ENCODE measurements at regions not wholly inside any gene's neighbourhood (a gene's known extent, or its start where the extent isn't known, plus 50 kb on each side); places are given as distances from the start of the nearest gene placed in this dataset.

- intact Hi-C loops (cut with DNase I), result no loop called here
- no peak overlapping the region for H3K4me3 ChIP-seq
- no peaks in the 10 kb centered on the region for H3K9me3 ChIP-seq
- DNase-seq (no peak), ATAC-seq (no peak)
- no peaks in the 10 kb centered on the region for H3K36me3 ChIP-seq
- TF ChIP-seq CTCF (IDR thresholded peaks at IDR 0.05), result no peak
- no peak overlapping the region for H3K27ac ChIP-seq
- no peaks in the 10 kb centered on the region for H3K4me1 ChIP-seq
- H3K27me3 ChIP-seq, result peaks cover 60% of the 10 kb centered on the region
Measured at GRCh38 chr20:57073402-57073801, 193.0 kb downstream of the BMP7 start.

GRCh38 chr20:57074386-57074785 is 192.1 kb downstream of the BMP7 start:
- Histone ChIP-seq H3K4me1 (no peaks in the 10 kb centered on the region), H3K9me3 (peaks cover 9% of the 10 kb centered on the region), H3K27ac (no peak overlapping the region), H3K27me3 (peaks cover 53% of the 10 kb centered on the region), H3K4me3 (no peak overlapping the region), H3K36me3 (no peaks in the 10 kb centered on the region)
- no peak for ATAC-seq
- intact Hi-C loops (cut with DNase I), result no loop called here
- no peak for TF ChIP-seq CTCF (IDR thresholded peaks at IDR 0.05)
- DNase-seq, result peak; percentile 57

- intact Hi-C loops (cut with DNase I), result no loop called here
- Histone ChIP-seq H3K36me3 (no peaks in the 10 kb centered on the region), H3K27ac (no peak overlapping the region), H3K9me3 (peaks cover 9% of the 10 kb centered on the region), H3K27me3 (peaks cover 46% of the 10 kb centered on the region), H3K4me1 (no peaks in the 10 kb centered on the region), H3K4me3 (no peak overlapping the region)
- ATAC-seq (no peak), DNase-seq (no peak)
- TF ChIP-seq CTCF (IDR thresholded peaks at IDR 0.05), result no peak
Measured at GRCh38 chr20:57075181-57075580, 191.3 kb downstream of the BMP7 start.

- no peak for TF ChIP-seq CTCF (IDR thresholded peaks at IDR 0.05)
- H3K4me3 ChIP-seq, result no peak overlapping the region
- H3K27me3 ChIP-seq, result peaks cover 42% of the 10 kb centered on the region
- H3K27ac ChIP-seq, result no peak overlapping the region
- H3K4me1 ChIP-seq, result no peaks in the 10 kb centered on the region
- no peak for ATAC-seq
- no peaks in the 10 kb centered on the region for H3K36me3 ChIP-seq
- no peak for DNase-seq
- peaks cover 9% of the 10 kb centered on the region for H3K9me3 ChIP-seq
- intact Hi-C loops (cut with DNase I), result no loop called here
Measured at GRCh38 chr20:57075603-57076002, 190.8 kb downstream of the BMP7 start.

- Histone ChIP-seq H3K27ac (no peak overlapping the region), H3K36me3 (no peaks in the 10 kb centered on the region), H3K9me3 (peaks cover 9% of the 10 kb centered on the region), H3K4me1 (no peaks in the 10 kb centered on the region), H3K4me3 (no peak overlapping the region), H3K27me3 (peaks cover 36% of the 10 kb centered on the region)
- DNase-seq (peak; percentile 16), ATAC-seq (no peak)
- intact Hi-C loops (cut with DNase I), result no loop called here
- TF ChIP-seq CTCF (IDR thresholded peaks at IDR 0.05), result no peak
Measured at GRCh38 chr20:57076152-57076652, 190.2 kb downstream of the BMP7 start.

GRCh38 chr20:57076951-57077350 is 189.5 kb downstream of the BMP7 start:
- intact Hi-C loops (cut with DNase I), result no loop called here
- peaks cover 28% of the 10 kb centered on the region for H3K27me3 ChIP-seq
- H3K9me3 ChIP-seq, result peaks cover 9% of the 10 kb centered on the region
- H3K36me3 ChIP-seq, result no peaks in the 10 kb centered on the region
- H3K27ac ChIP-seq, result no peak overlapping the region
- no peaks in the 10 kb centered on the region for H3K4me1 ChIP-seq
- no peak overlapping the region for H3K4me3 ChIP-seq
- ATAC-seq (no peak), DNase-seq (no peak)
- no peak for TF ChIP-seq CTCF (IDR thresholded peaks at IDR 0.05)

All from upper lobe of right lung (tissue), 1 donor.